Stimulated activated CD4-positive, alpha-beta T cell treated with anti-CD3 and anti-CD28 coated beads, Interleukin-4, amount 100 ng/mL, for 4 hours (primary cell): ENCODE measurements at regions not wholly inside any gene's neighbourhood (a gene's known extent, or its start where the extent isn't known, plus 50 kb on each side); places are given as distances from the start of the nearest gene placed in this dataset.

ENCODE experiments used
- DNase-seq, 2 experiments: peaks; one replicate each; pipeline ENCODE4 v3.0.0-alpha.2; 2020

- no peak for DNase-seq
Observed at GRCh38 chr1:163664671-163665335, 343.0 kb downstream of the NUF2 start.

GRCh38 chr1:163668472-163668871, 346.7 kb downstream of the NUF2 start:
- no peak for DNase-seq

GRCh38 chr1:163670989-163671757, 349.4 kb downstream of the NUF2 start:
- DNase-seq = no peak

DNA sequence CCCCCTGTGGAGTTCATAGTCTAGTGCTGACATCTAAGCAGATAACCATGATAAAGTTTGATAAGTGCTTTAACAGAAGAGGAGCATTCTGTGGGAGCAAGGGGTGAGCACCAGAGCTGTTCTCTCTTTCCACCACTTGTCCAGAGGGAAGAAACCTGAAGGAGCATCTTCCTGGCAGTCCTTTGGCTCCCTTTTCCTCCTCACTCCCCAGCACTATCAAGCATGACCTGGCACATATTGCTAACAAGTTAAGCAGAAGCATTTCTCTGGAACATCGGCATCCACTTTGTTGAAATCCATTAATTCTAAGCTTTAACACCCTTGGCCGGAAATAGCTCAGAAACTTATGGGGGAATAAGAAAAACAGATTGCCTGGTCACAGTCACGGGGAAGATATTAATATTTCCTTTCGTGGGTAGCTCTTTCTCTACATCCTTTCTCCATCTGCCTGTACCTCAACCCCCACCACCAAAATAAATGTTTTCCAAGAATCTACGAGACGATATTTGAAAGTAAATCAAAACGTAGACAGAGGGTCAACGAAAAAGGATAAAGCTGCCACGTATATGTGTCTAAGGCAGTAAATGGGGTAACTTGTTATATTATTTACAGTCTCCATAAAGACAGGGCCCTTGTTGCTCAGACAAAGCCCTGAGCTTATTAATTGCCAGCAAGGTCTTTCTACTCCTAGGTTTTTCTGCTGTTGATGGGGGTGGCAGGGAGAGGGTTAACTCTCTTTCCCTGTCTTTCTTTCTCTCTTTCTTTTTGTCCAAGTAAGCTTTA, 351.4 kb downstream of the NUF2 start:
- no peak for DNase-seq

DNA sequence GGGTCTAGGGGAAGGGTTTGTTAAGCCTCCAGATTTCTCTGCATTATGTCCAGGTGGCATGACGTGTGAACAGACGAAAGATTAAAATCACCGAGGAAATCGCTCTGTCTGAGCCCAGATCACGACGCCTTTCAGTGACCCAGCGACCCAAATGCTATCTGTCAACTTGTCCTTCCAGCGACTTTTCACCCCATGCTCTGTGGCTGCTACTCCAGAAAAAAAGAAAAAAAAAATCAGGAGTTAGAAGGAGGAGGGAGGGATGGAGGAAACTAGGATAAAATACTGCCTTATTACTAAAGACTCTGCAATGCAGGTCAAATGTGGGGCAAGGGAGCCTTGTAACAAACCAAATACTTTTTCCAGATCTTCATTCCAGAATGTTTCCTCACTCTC, 352.0 kb downstream of the NUF2 start:
- DNase-seq = no peak

DNA sequence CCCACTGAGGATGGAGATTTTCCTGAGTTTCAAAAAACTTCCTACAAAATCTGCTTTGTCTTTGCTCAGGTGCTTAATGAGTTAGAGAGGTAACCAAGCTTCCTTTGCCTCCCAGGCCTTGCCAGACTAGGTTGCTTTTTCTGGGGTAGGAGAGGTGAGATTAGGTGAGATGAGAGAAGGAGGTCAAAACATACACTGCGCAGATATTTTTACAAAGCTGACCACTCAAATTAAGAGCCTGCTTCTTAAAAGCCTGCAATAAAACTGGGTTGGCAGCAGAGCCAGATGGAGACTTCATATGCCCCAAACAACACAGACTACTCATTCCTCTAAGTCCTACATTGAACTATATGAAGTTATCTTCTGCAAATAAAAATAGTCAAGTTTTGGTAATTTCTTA, 352.5 kb downstream of the NUF2 start:
- DNase-seq = no peak

DNA sequence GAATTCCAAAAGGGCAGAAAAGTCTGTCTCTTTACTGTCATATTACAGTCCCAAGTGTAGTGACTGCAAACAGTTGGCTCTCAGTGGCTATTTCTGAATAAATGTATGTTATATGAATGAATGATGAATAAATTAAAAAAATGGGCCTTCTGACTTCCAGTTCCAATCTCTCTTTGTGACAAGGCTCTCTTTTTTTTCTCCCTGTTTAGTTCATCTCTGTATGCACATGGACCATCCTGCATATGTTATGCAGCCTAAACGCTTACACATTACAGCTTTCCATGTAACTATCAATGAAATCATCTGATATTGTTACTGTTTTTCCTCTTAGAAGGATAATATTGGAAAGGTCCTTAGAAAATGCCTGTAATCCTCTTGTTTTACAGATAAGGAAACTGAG, 363.0 kb downstream of the NUF2 start:
- no peak for DNase-seq

GRCh38 chr1:163692266-163692665, 370.5 kb downstream of the NUF2 start:
- DNase-seq = no peak

GRCh38 chr1:163697137-163697536, 375.4 kb downstream of the NUF2 start:
- no peak for DNase-seq

DNA sequence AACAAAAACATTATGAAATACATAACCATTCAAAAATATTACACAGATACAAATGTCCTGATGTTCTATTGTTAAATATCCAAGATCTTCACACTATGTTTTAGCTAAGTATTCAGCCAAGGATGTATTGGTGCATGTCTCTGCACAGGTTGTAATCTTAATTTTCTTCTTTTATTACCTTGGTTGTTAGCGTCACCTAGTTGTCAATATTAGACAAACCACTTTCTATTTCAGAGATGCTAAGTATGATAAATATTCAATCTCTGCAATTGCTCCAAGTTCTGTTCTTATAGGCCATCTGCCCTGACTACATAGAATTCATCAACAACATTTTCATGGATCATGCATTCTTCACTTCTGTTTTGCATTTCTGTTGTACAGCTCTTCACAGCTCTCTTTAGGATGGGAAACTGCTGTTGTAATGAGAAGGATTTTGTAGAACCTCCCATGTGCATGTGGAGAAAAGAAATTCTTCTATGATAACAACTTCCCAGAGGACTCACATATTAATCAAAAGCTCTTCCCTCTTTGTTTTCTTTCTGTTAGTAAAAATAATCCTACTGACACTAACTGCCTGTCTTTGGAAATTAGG, 380.1 kb downstream of the NUF2 start:
- DNase-seq = no peak

GRCh38 chr1:163703794-163704193, 382.0 kb downstream of the NUF2 start:
- no peak for DNase-seq

DNA sequence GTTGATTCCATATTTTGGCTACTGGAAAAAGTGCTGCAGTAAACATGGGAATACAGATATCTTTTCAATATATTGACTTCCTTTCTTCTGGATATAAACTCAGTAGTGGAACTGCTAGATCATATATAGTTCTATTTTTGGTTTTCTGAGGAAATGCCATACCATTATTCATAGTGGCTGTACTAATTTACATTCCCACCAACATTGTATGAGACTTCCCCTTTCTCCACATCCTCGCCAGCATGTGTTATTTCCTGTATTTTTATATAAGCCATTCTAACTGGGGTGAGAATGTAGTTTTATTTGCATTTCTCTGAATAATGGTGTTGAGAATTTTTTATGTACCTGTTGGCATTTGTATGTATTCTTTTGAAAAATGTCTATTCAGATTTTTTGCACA, 385.2 kb downstream of the NUF2 start:
- DNase-seq = no peak

DNA sequence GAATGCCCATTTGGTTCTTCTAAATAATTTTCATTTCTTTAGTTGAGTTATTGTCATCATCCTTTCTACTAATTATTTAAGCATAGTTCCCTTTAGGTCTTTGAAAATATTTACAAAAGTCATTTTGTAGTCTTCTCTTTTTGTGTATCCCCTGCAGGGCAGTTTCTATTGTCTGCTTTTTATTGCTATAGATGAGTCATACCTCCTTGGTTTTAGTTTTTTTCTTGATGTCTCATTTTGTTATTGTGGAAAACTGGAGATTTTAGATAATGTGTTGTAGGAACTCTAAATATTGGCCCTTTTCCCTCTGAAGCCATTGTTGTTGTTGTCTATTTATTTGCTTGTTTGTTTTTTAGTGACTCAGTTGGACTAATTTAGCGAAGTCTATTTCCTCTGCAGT, 387.9 kb downstream of the NUF2 start:
- no peak for DNase-seq

- DNase-seq = no peak
Observed at GRCh38 chr1:163712321-163712720, 390.6 kb downstream of the NUF2 start.

- no peak for DNase-seq
Observed at GRCh38 chr1:163720294-163720693, 398.5 kb downstream of the NUF2 start.

DNA sequence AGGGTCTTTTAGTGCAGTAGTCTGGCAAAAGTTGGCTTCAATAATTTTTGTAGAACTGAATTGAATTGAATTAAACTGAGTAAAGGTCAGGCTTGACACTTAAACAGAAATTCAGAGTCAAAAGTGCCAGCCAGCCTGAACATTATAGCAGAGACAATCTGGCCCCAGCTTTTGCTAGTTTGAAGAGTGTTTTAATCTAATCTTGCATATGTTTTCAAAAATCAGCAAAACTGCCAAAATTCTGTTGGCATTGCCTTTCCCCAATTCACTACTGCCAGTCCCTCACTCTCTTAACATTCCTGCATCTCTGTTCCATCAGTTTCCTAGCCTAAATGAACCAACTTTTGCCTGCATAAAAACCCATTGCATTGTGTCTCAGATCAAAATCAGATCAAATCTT, 403.8 kb downstream of the NUF2 start:
- no peak for DNase-seq

GRCh38 chr1:163730411-163730821, 408.7 kb downstream of the NUF2 start:
- no peak for DNase-seq

- DNase-seq = no peak
Observed at GRCh38 chr1:163737261-163737660, 415.5 kb downstream of the NUF2 start.

DNA sequence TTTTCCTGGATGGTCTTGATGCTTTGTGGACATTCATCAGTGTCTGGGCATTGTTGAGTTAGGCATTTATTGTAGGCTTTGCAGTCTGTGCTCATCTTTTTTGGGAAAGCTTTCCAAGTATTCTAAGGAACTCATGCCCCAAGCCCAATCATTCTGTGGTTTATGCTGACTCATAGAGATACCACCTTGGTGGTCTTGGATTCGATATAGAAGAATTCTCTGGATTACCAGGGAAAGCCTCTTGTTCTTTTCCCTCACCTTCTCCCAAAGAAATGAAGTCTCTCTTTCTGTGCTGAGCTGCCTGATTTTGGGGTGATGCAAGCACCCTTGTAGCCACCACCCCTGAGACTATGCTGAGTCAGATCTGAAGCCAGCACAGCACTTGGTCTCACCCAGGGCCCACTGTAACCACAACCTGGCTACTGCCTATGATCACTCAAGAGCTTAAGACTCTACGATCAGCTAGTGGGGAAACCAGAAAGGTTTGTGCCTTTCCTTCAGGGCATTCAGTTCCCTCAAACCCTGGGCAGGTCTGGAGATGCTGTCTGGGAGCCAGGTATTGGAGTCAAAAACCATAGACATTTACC, 422.6 kb downstream of the NUF2 start:
- DNase-seq = no peak

- no peak for DNase-seq
Observed at GRCh38 chr1:163745204-163745603, 423.4 kb downstream of the NUF2 start.

- DNase-seq = no peak
Observed at GRCh38 chr1:163747261-163747660, 425.5 kb downstream of the NUF2 start.

- DNase-seq = no peak
Observed at GRCh38 chr1:163747855-163748254, 426.1 kb downstream of the NUF2 start.
